ENCODE measurements at regions not wholly inside any gene's neighbourhood (a gene's known extent, or its start where the extent isn't known, plus 50 kb on each side); places are given as distances from the start of the nearest gene placed in this dataset.

GRCh38 chr19:28871099-28871725 is 341.7 kb downstream of the UQCRFS1 start:
- Histone ChIP-seq H3K4me1 (ENCODE audit: control insufficient read depth, insufficient read depth, low read length) (no peaks in the 10 kb centered on the region), H3K9me3 (replicated peaks; ENCODE audit: control insufficient read depth, insufficient read depth, low read length) (no peaks in the 10 kb centered on the region; the same call in 2 of the 3 replicates), H3K79me2 (ENCODE audit: control insufficient read depth, insufficient read depth, low read length) (no peaks in the 10 kb centered on the region), H3K4me3 (no peak overlapping the region), H4K20me1 (ENCODE audit: control insufficient read depth, insufficient read depth) (no peaks in the 10 kb centered on the region), H3K27ac (ENCODE audit: control insufficient read depth, insufficient read depth) (no peak overlapping the region), H3K27me3 (replicated peaks in 1 of 2; ENCODE audit: control insufficient read depth in 2 of 2, insufficient read depth in 2 of 2, low read length in 1 of 2) (no peaks in the 10 kb centered on the region), H3K36me3 (ENCODE audit: control insufficient read depth in 2 of 2, insufficient read depth in 2 of 2, low read length in 1 of 2) (no peaks in the 10 kb centered on the region), H3K4me2 (ENCODE audit: control insufficient read depth, insufficient read depth) (no peak overlapping the region), H2AFZ (ENCODE audit: control insufficient read depth, low read depth, low read length) (no peak overlapping the region), H3K9ac (ENCODE audit: control insufficient read depth, insufficient read depth, low read length) (no peak overlapping the region)
- intact Hi-C loops (cut with micrococcal nuclease; ENCODE audit: unreplicated experiment): loop anchor here (10.0 kb wide), 1 partner anchor 136 kb away; no protein-coding TSS in a partner anchor
- ChIA-PET POLR2A (no interaction called here), RAD21 (ENCODE audit: unreplicated experiment) (no interaction called here), SMC1A (ENCODE audit: uncharacterized antibody, unreplicated experiment) (no interaction called here), CTCF (no interaction called here)
- in situ Hi-C loops (cut with MboI): no loop called here
- FAIRE-seq: no peak
- DNase-seq (ENCODE audit: low read depth, low spot score): no peak
- BruUV-seq (replicated peaks): no TSS peak
- ATAC-seq: no peak
- no peak for TF ChIP-seq SIX5 (IDR thresholded peaks at IDR 0.05; ENCODE audit: low read depth, low read length, severe bottlenecking)
- TF ChIP-seq E2F4 (IDR thresholded peaks at IDR 0.05; ENCODE audit: low read depth, low read length): no peak
- TF ChIP-seq NFYA (IDR thresholded peaks at IDR 0.05; ENCODE audit: borderline replicate concordance, low read depth, low read length): no peak
- no peak for TF ChIP-seq EGR1 (IDR thresholded peaks at IDR 0.05; ENCODE audit: borderline replicate concordance in 1 of 2, low read depth in 2 of 2, low read length in 2 of 2)
- TF ChIP-seq RB1 (IDR thresholded peaks at IDR 0.05; ENCODE audit: borderline replicate concordance): no peak
- TF ChIP-seq GABPA (IDR thresholded peaks at IDR 0.05; ENCODE audit: low read depth): no peak
- TF ChIP-seq FOXK2 (IDR thresholded peaks at IDR 0.05): no peak
- TF ChIP-seq IKZF1 (conservative IDR thresholded peaks at IDR 0.05): no peak
- no peak for TF ChIP-seq TCF3 (IDR thresholded peaks at IDR 0.05; ENCODE audit: borderline replicate concordance, insufficient read depth, low read depth, low read length)
- no peak for TF ChIP-seq TBL1XR1 (IDR thresholded peaks at IDR 0.05; ENCODE audit: low read depth, low read length)
- TF ChIP-seq CHD1 (IDR thresholded peaks at IDR 0.05; ENCODE audit: low read depth, low read length): no peak
- no peak for TF ChIP-seq SP1 (IDR thresholded peaks at IDR 0.05; ENCODE audit: low read depth, low read length)
- WGBS (ENCODE audit: insufficient coverage, insufficient replicate concordance, low lambda C conversion rate, missing lambda C conversion rate): 44% methylated on average over 12 of the region's 12 CpGs
